Ishikawa (cell line): ENCODE measurements at regions not wholly inside any gene's neighbourhood (a gene's known extent, or its start where the extent isn't known, plus 50 kb on each side); places are given as distances from the start of the nearest gene placed in this dataset.

Experiments
- CEBPB ChIP-seq: IDR thresholded peaks from 2 replicates; pipeline ENCODE4 v1.6.1; 2012
- CREB1 ChIP-seq: IDR thresholded peaks from 2 replicates; pipeline ENCODE4 v1.6.1; 2012; ENCODE audit warnings: low read depth
- EGR1 ChIP-seq: IDR thresholded peaks from 2 replicates; pipeline ENCODE4 v1.6.1; 2012
- EP300 ChIP-seq: IDR thresholded peaks from 2 replicates; pipeline ENCODE4 v1.6.1; 2012; ENCODE audit warnings: borderline replicate concordance
- FOXM1 ChIP-seq: IDR thresholded peaks from 2 replicates; pipeline ENCODE4 v1.6.1; 2012; ENCODE audit warnings: low read depth, borderline replicate concordance
- MAX ChIP-seq: IDR thresholded peaks from 2 replicates; pipeline ENCODE4 v1.6.1; 2012
- NFIC ChIP-seq: IDR thresholded peaks from 2 replicates; pipeline ENCODE4 v1.6.1; 2012
- RAD21 ChIP-seq: IDR thresholded peaks from 2 replicates; pipeline ENCODE4 v1.6.1; 2012; ENCODE audit warnings: low read depth
- REST ChIP-seq: IDR thresholded peaks from 2 replicates; pipeline ENCODE4 v1.6.1; 2012; ENCODE audit warnings: low read depth, mild to moderate bottlenecking
- TAF1 ChIP-seq: IDR thresholded peaks from 2 replicates; pipeline ENCODE4 v1.6.1; 2012; ENCODE audit warnings: low read depth, mild to moderate bottlenecking
- TCF12 ChIP-seq: IDR thresholded peaks from 2 replicates; pipeline ENCODE4 v1.6.1; 2012; ENCODE audit warnings: low read depth
- TEAD4 ChIP-seq: IDR thresholded peaks from 2 replicates; pipeline ENCODE4 v1.6.1; 2012
- USF1 ChIP-seq: IDR thresholded peaks from 2 replicates; pipeline ENCODE4 v1.6.1; 2012
- YY1 ChIP-seq: IDR thresholded peaks from 2 replicates; pipeline ENCODE4 v1.6.1; 2012; ENCODE audit warnings: low read depth
- ZBTB7A ChIP-seq: IDR thresholded peaks from 2 replicates; pipeline ENCODE4 v1.6.1; 2012; ENCODE audit warnings: low read depth

- TF ChIP-seq CEBPB (no peak), ZBTB7A (no peak), YY1 (no peak), NFIC (no peak), MAX (no peak), TCF12 (no peak), TAF1 (no peak), CREB1 (no peak), EGR1 (no peak), FOXM1 (no peak), RAD21 (no peak), TEAD4 (no peak), EP300 (no peak), USF1 (no peak)
Observed at GRCh38 chr20:50423758-50424157, 86.4 kb upstream of the PTPN1 start.

GRCh38 chr20:50425076-50425475 lies 85.1 kb upstream of the PTPN1 start:
- TF ChIP-seq YY1 = 0 out of 2 replicates have a peak, but pooled peaks have one; percentile 44
- peak; percentile 84 for TF ChIP-seq USF1
- no peak for TF ChIP-seq EP300
- no peak for TF ChIP-seq ZBTB7A

- TF ChIP-seq YY1 (no peak), RAD21 (no peak), NFIC (no peak), FOXM1 (no peak), ZBTB7A (no peak), USF1 (no peak), EP300 (no peak), EGR1 (no peak), TAF1 (no peak), TEAD4 (no peak), MAX (no peak), CEBPB (no peak), REST (no peak), CREB1 (no peak), TCF12 (no peak)
Observed at GRCh38 chr20:50426866-50427718, 83.1 kb upstream of the PTPN1 start.

GRCh38 chr20:50427719-50428083 lies 82.5 kb upstream of the PTPN1 start:
- TF ChIP-seq NFIC (no peak), FOXM1 (no peak), ZBTB7A (no peak), YY1 (no peak), CEBPB (no peak), CREB1 (no peak), TEAD4 (no peak), EGR1 (no peak), MAX (no peak), TCF12 (no peak), REST (no peak), USF1 (no peak), TAF1 (no peak), EP300 (no peak), RAD21 (no peak)
